T-cell (primary cell): ENCODE measurements at regions not wholly inside any gene's neighbourhood (a gene's known extent, or its start where the extent isn't known, plus 50 kb on each side); places are given as distances from the start of the nearest gene placed in this dataset.

Experiments
- ATAC-seq, 4 experiments: fragments of 200-7000 bp in 3 of 4; fragments of 150-1000 bp in 1 of 4; cut with Tn5 transposase; replicated peaks in 1 of 4; 1 replicate in 3 of 4; 2 replicates in 1 of 4; pipeline ENCODE4 v1.10.0; 2021; ENCODE audit warnings: moderate library complexity in 3 of 4, mild to moderate bottlenecking in 2 of 4, moderate number of reproducible peaks in 1 of 4
- CTCF ChIA-PET, 2 donors: fragments of 300-600 bp; sonication (Branson Sonifier 250); formaldehyde crosslinking; loops; one replicate each; lab custom pipeline; 2022; ENCODE audit warnings: antibody characterized with exemption in 2 of 2; lab: Charles Lee
- POLR2A ChIA-PET, 2 donors: fragments of 300-600 bp; sonication (Branson Sonifier 250); formaldehyde crosslinking; loops; one replicate each; lab custom pipeline; 2022; ENCODE audit warnings: antibody characterized with exemption in 2 of 2; lab: Charles Lee
- DNase-seq, 35 experiments: peaks; one replicate each; pipeline versions ENCODE4 v3.0.0 to v3.0.0-alpha.2; 2013 to 2023
- H3K27ac ChIP-seq: one replicate; pipeline ENCODE4 v1.5.1; 2013; ENCODE audit warnings: low read length
- H3K27me3 ChIP-seq, 2 experiments: replicated peaks in 1 of 2; 1 replicate in 1 of 2; 2 replicates in 1 of 2; pipeline versions ENCODE4 v1.6.1 to v1.7.0; 2013; ENCODE audit warnings: low read length in 1 of 2, mixed read lengths in 1 of 2; ENCODE audit not compliant: control insufficient read depth in 2 of 2, insufficient read depth in 2 of 2; ENCODE audit errors: extremely low read depth in 1 of 2
- H3K36me3 ChIP-seq, 2 donors: 1 replicate in 1 of 2; 2 replicates in 1 of 2; pipeline versions ENCODE4 v1.6.1 to v1.7.0; 2013; ENCODE audit warnings: low read length in 1 of 2; ENCODE audit not compliant: control insufficient read depth in 2 of 2, insufficient read depth in 1 of 2; ENCODE audit errors: extremely low read depth in 1 of 2
- H3K4me1 ChIP-seq, 2 experiments: 1 replicate in 1 of 2; 2 replicates in 1 of 2; pipeline versions ENCODE4 v1.6.1 to v1.7.0; 2013; ENCODE audit warnings: low read length in 2 of 2, mixed read lengths in 1 of 2; ENCODE audit not compliant: insufficient read depth in 2 of 2, control insufficient read depth in 1 of 2; ENCODE audit errors: extremely low read depth in 1 of 2
- H3K4me3 ChIP-seq, 2 donors: 1 replicate in 1 of 2; 2 replicates in 1 of 2; pipeline versions ENCODE4 v1.5.1 to v1.7.0; 2013; ENCODE audit warnings: mild to moderate bottlenecking in 2 of 2, low read length in 1 of 2, moderate library complexity in 1 of 2; ENCODE audit not compliant: control insufficient read depth in 1 of 2; ENCODE audit errors: extremely low read depth in 1 of 2
- H3K9me3 ChIP-seq: 2 replicates; pipeline ENCODE4 v1.7.0; 2013
- H3K27ac Mint-ChIP-seq, 2 donors: one replicate each; pipeline ENCODE4 v1.8.0; 2020 to 2021; ENCODE audit warnings: mild to moderate bottlenecking in 2 of 2, mixed read lengths in 2 of 2
- H3K27me3 Mint-ChIP-seq, 2 donors: one replicate each; pipeline ENCODE4 v1.8.0; 2021 to 2022; ENCODE audit warnings: mixed read lengths in 2 of 2
- H3K36me3 Mint-ChIP-seq: one replicate; pipeline ENCODE4 v1.8.0; 2021; ENCODE audit warnings: mixed read lengths
- H3K4me1 Mint-ChIP-seq, 3 donors: one replicate each; pipeline ENCODE4 v1.8.0; 2020 to 2022; ENCODE audit warnings: mixed read lengths in 3 of 3, mild to moderate bottlenecking in 1 of 3
- H3K4me3 Mint-ChIP-seq, 3 donors: one replicate each; pipeline ENCODE4 v1.8.0; 2020 to 2022; ENCODE audit warnings: mild to moderate bottlenecking in 3 of 3, mixed read lengths in 3 of 3, moderate library complexity in 3 of 3
- H3K9me3 Mint-ChIP-seq, 3 donors: one replicate each; pipeline ENCODE4 v1.8.0; 2020 to 2022; ENCODE audit warnings: mixed read lengths in 3 of 3
- WGBS: methylation state at CpG from one replicate; pipeline ENCODE4 v1.1.5; 2013; ENCODE audit warnings: missing lambda C conversion rate; ENCODE audit not compliant: insufficient coverage; 5-methylcytosine and 5-hydroxymethylcytosine counted together

DNA sequence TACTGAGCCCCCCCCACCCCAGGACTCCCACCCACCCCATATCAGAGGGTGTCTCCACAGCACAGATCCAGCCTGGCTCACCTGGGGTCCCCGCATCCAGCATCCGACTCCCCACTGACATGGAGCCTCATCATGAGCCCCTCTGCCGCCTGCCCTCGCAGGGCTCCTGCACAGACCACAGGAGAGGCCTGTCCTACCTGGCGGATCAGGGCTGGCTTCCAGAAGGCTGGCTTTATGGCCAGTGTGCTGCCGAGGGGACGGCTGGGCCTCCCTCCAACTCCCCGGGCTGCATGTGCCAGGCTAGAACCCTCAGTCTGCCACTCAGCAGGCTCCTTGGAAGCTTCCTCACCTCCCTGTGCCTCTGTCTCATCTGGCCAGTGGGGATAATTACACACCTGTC lies 119.0 kb downstream of the RFLNA start:
- H3K27ac ChIP-seq, result no peak overlapping the region
- H3K9me3 ChIP-seq, result no peaks in the 10 kb centered on the region
- Mint-ChIP-seq H3K4me1 (peaks cover 0 to 6% (median 4%) of the 10 kb centered on the region in 3 donors), H3K27ac (no peak overlapping the region), H3K27me3 (no peaks in the 10 kb centered on the region), H3K9me3 (no peaks in the 10 kb centered on the region), H3K36me3 (peaks cover 29% of the 10 kb centered on the region), H3K4me3 (no peak overlapping the region)
- WGBS, result 96% methylated on average over 8 of the region's 8 CpGs
- ATAC-seq (no peak), DNase-seq (no peak)
- no peaks in the 10 kb centered on the region for H3K27me3 ChIP-seq
- no peak overlapping the region for H3K4me3 ChIP-seq
- POLR2A ChIA-PET, result no interaction called here
- H3K4me1 ChIP-seq, result no peaks in the 10 kb centered on the region
- CTCF ChIA-PET, result no interaction called here
- H3K36me3 ChIP-seq, result peaks cover 18 to 46% of the 10 kb centered on the region in 2 donors

DNA sequence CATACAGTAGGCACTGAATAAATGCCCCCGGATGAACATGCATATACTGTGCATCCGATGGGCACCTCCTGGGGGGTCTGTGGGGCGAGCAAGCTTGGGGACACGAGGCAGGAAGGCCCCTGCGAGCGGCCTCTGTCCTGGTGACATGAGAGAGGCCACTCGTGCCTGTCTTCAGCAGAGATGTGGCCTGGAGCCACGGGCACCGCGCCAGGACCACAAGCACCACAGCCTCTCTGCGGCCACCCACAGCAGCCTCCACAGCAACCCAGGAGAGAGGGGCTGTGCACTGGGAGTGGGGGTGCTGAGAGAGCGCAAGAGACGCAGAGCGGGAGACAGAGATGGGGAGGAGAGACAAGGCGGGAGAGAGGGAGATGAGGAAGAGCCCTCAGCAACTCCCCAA lies 118.5 kb downstream of the RFLNA start:
- H3K36me3 ChIP-seq, result peaks cover 19 to 47% of the 10 kb centered on the region in 2 donors
- DNase-seq (no peak), ATAC-seq (no peak)
- Mint-ChIP-seq H3K27ac (no peak overlapping the region), H3K36me3 (peaks cover 26% of the 10 kb centered on the region), H3K9me3 (no peaks in the 10 kb centered on the region), H3K4me3 (no peak overlapping the region), H3K27me3 (no peaks in the 10 kb centered on the region), H3K4me1 (peaks cover 0 to 6% (median 4%) of the 10 kb centered on the region in 3 donors)
- H3K9me3 ChIP-seq, result no peaks in the 10 kb centered on the region
- CTCF ChIA-PET, result no interaction called here
- H3K27me3 ChIP-seq, result no peaks in the 10 kb centered on the region
- POLR2A ChIA-PET, result no interaction called here
- no peak overlapping the region for H3K4me3 ChIP-seq
- 87% methylated on average over 7 of the region's 15 CpGs for WGBS
- H3K4me1 ChIP-seq, result no peaks in the 10 kb centered on the region
- no peak overlapping the region for H3K27ac ChIP-seq

DNA sequence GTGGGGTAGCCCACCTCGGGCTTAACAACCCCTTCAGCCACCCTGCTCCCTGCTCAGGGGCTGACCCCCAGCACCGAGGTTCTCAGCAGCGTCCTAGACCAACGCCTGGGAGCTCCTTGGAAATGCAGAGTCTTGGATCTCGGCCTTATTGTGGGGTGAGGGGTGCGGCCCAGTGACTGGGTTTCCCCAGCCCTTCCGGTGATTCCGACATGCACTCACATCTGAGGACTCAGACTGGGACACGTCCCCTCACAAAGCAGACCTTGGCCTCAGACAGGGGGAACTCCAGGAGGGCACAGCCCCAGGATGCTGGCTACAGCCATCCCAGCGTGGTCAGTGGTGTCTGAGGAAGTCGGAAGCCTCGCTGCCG lies 117.7 kb downstream of the RFLNA start:
- WGBS, result 96% methylated on average over 8 of the region's 13 CpGs
- Histone ChIP-seq H3K27ac (no peak overlapping the region), H3K4me3 (no peak overlapping the region), H3K27me3 (no peaks in the 10 kb centered on the region), H3K36me3 (peaks cover 17 to 48% of the 10 kb centered on the region in 2 donors), H3K4me1 (no peaks in the 10 kb centered on the region), H3K9me3 (no peaks in the 10 kb centered on the region)
- POLR2A ChIA-PET, result no interaction called here
- no peaks in the 10 kb centered on the region for H3K9me3 Mint-ChIP-seq
- ATAC-seq (no peak), DNase-seq (no peak)
- no peak overlapping the region for H3K4me3 Mint-ChIP-seq
- H3K27ac Mint-ChIP-seq, result no peak overlapping the region
- no peaks in the 10 kb centered on the region for H3K27me3 Mint-ChIP-seq
- CTCF ChIA-PET, result no interaction called here
- H3K4me1 Mint-ChIP-seq, result peaks cover 0 to 6% (median 4%) of the 10 kb centered on the region in 3 donors
- peaks cover 25% of the 10 kb centered on the region for H3K36me3 Mint-ChIP-seq

DNA sequence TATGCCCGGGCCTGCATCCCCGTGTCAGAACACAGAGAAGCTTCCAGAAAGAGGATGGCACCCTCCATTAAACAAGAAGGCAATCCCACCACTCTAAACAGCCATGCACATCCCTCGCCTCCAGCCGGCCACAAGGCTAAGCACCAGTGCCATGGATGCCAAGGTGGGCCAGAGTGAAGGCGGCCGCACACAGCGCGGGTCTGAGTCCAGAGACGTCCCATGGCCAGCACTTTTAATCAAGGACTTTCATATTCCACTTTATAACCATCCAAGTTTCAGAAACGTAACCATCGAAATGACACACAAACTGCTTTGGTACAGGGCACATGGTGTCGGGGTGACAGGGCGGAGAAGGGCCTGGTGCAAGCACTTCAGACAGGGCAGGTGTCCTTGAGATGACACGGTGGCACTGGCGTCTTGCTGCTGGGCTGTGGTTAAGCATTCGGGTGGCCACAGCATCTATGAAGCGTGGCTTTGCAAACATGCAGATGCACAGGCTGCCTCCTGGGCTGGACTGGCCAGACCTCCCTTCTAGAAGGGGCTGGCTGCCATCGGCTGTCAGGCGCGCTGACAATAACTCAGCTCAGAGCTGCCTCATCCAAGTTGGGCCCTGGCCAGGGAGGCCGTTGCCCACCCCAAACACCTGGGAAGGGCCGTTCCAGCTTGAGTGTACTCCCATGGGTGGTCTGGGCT lies 117.2 kb downstream of the RFLNA start:
- no peaks in the 10 kb centered on the region for H3K9me3 ChIP-seq
- H3K4me3 Mint-ChIP-seq, result no peak overlapping the region
- no peak overlapping the region for H3K4me3 ChIP-seq
- peaks cover 16 to 44% of the 10 kb centered on the region in 2 donors for H3K36me3 ChIP-seq
- no peaks in the 10 kb centered on the region for H3K4me1 ChIP-seq
- H3K27me3 ChIP-seq, result no peaks in the 10 kb centered on the region
- no peaks in the 10 kb centered on the region for H3K9me3 Mint-ChIP-seq
- POLR2A ChIA-PET, result no interaction called here
- WGBS, result 89% methylated on average over 17 of the region's 22 CpGs
- peaks cover 24% of the 10 kb centered on the region for H3K36me3 Mint-ChIP-seq
- H3K27ac ChIP-seq, result no peak overlapping the region
- no peaks in the 10 kb centered on the region for H3K27me3 Mint-ChIP-seq
- DNase-seq (no peak), ATAC-seq (no peak)
- H3K4me1 Mint-ChIP-seq, result peaks cover 0 to 6% (median 4%) of the 10 kb centered on the region in 3 donors
- CTCF ChIA-PET, result no interaction called here
- no peak overlapping the region for H3K27ac Mint-ChIP-seq

DNA sequence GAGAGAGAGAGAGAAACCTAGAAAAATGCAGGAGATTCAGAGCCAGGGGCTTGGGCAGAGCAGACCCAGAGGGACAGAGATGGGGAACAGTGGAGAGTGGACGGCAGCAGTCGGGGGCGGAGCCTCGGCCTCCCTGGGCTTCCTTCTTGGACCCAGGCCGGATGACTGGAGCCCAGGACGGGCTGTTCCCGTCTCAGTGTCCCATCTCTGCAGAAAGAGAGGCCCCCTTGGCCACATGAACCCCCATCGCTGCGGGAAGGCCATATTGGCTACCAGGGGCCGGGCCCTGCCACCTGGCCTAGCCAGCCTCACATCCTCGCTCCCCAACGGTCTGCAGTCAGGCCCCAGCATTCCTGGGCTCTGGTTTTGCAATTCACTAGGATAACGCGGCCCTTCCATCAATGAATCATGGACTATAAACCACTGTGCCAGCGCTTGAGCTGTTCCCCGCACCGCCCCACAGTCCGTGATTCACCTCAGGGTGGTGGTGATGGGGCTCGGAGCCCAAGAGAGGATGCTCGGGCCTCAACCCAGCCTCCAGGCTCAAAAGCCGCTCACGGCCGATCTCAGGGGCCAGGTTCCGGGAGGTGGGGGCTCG lies 116.5 kb downstream of the RFLNA start:
- H3K9me3 ChIP-seq, result no peaks in the 10 kb centered on the region
- ChIA-PET CTCF (no interaction called here), POLR2A (no interaction called here)
- H3K4me1 ChIP-seq, result no peaks in the 10 kb centered on the region
- H3K27me3 ChIP-seq, result no peaks in the 10 kb centered on the region
- peaks cover 0 to 6% (median 4%) of the 10 kb centered on the region in 3 donors for H3K4me1 Mint-ChIP-seq
- no peak overlapping the region for H3K4me3 Mint-ChIP-seq
- ATAC-seq (no peak), DNase-seq (no peak)
- H3K27ac Mint-ChIP-seq, result no peak overlapping the region
- H3K27me3 Mint-ChIP-seq, result no peaks in the 10 kb centered on the region
- no peaks in the 10 kb centered on the region for H3K9me3 Mint-ChIP-seq
- peaks cover 16 to 43% of the 10 kb centered on the region in 2 donors for H3K36me3 ChIP-seq
- no peak overlapping the region for H3K4me3 ChIP-seq
- H3K27ac ChIP-seq, result no peak overlapping the region
- WGBS, result 90% methylated on average over 17 of the region's 25 CpGs
- peaks cover 28% of the 10 kb centered on the region for H3K36me3 Mint-ChIP-seq

DNA sequence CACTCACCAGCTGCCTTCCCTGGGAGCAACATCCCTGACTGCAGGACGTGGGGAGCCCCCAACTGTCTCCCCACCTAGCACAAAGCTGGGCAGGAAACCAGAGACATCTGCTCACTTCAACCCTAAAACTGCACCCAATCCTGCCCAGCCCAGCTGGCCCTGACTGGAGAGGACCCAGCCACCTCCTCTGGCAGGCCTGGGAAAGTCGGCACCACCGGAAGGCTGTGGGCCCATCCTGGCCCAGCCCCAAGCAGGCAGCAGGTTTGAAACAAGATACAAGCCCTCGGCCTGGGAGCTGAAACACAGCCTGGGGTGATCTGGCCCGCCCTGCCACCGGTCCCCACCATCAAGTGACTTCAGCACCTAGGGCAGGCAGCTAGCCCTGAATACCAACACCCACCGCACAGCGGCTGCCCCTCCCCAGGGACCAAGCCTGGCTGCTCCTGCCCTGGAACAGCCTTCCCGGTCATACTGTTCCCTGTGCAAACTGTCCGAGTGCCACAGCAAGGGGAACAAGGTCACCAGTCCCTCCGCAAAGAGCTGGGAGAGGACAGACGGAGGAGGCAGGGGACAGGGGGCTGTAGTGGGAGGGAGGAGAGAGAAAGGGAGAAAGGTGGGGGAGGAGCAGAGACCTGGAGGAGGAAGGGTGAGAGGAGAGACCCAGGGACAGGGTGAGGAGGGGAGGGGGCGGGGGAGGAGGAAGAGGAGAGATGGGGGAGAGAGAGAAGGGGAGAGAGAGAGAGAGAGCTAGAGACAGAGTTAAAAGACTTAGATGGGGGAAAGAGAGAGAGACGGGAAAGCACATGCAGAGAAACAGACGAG lies 115.7 kb downstream of the RFLNA start:
- H3K9me3 ChIP-seq, result no peaks in the 10 kb centered on the region
- ChIA-PET CTCF (interaction anchor here (0.5 to 0.7 kb wide), 2 partner anchors 60 to 141 kb away, joined by 4 read pairs; no protein-coding TSS in a partner anchor), POLR2A (no interaction called here)
- no peaks in the 10 kb centered on the region for H3K9me3 Mint-ChIP-seq
- 89% methylated on average over 14 of the region's 15 CpGs for WGBS
- no peak overlapping the region for H3K27ac Mint-ChIP-seq
- H3K27me3 Mint-ChIP-seq, result no peaks in the 10 kb centered on the region
- H3K4me3 Mint-ChIP-seq, result no peak overlapping the region
- H3K27ac ChIP-seq, result no peak overlapping the region
- no peak for ATAC-seq
- H3K27me3 ChIP-seq, result no peaks in the 10 kb centered on the region
- no peaks in the 10 kb centered on the region for H3K4me1 ChIP-seq
- peaks cover 11 to 39% of the 10 kb centered on the region in 2 donors for H3K36me3 ChIP-seq
- H3K4me1 Mint-ChIP-seq, result peaks cover 0 to 6% (median 4%) of the 10 kb centered on the region in 3 donors
- H3K4me3 ChIP-seq, result no peak overlapping the region
- DNase-seq, result no peak
- H3K36me3 Mint-ChIP-seq, result peaks cover 23% of the 10 kb centered on the region
